Activated naive CD8-positive, alpha-beta T cell treated with anti-CD3 and anti-CD28 coated beads, Interleukin-2, amount 50 U/mL, for 24 hours (primary cell): ENCODE measurements at regions not wholly inside any gene's neighbourhood (a gene's known extent, or its start where the extent isn't known, plus 50 kb on each side); places are given as distances from the start of the nearest gene placed in this dataset.

ENCODE experiments used
- ATAC-seq: fragments of 150-1000 bp; cut with Tn5 transposase; one replicate; pipeline ENCODE4 v1.10.0; 2021
- DNase-seq: peaks from one replicate; pipeline ENCODE4 v3.0.0; 2021
- H3K27ac Mint-ChIP-seq: one replicate; pipeline ENCODE4 v1.8.0; 2021; ENCODE audit warnings: mild to moderate bottlenecking, mixed read lengths
- H3K27me3 Mint-ChIP-seq: one replicate; pipeline ENCODE4 v1.8.0; 2021; ENCODE audit warnings: mixed read lengths
- H3K36me3 Mint-ChIP-seq: one replicate; pipeline ENCODE4 v1.8.0; 2021; ENCODE audit warnings: low read depth, mixed read lengths
- H3K4me1 Mint-ChIP-seq: one replicate; pipeline ENCODE4 v1.8.0; 2021; ENCODE audit warnings: mixed read lengths
- H3K4me3 Mint-ChIP-seq: one replicate; pipeline ENCODE4 v1.8.0; 2021; ENCODE audit warnings: mild to moderate bottlenecking, moderate library complexity, mixed read lengths
- H3K9me3 Mint-ChIP-seq: one replicate; pipeline ENCODE4 v1.8.0; 2021; ENCODE audit warnings: mixed read lengths

- Mint-ChIP-seq H3K27ac (no peak overlapping the region), H3K27me3 (peaks cover 6% of the 10 kb centered on the region), H3K36me3 (no peaks in the 10 kb centered on the region), H3K4me3 (no peak overlapping the region), H3K9me3 (no peaks in the 10 kb centered on the region), H3K4me1 (no peaks in the 10 kb centered on the region)
- ATAC-seq (no peak), DNase-seq (no peak)
Measured at GRCh38 chr1:63198871-63199394, 123.4 kb upstream of the FOXD3 start.

- H3K36me3 Mint-ChIP-seq: no peaks in the 10 kb centered on the region
- no peaks in the 10 kb centered on the region for H3K9me3 Mint-ChIP-seq
- peaks cover 4% of the 10 kb centered on the region for H3K27me3 Mint-ChIP-seq
- no peaks in the 10 kb centered on the region for H3K4me1 Mint-ChIP-seq
- no peak overlapping the region for H3K27ac Mint-ChIP-seq
- ATAC-seq (no peak), DNase-seq (no peak)
- H3K4me3 Mint-ChIP-seq: no peak overlapping the region
Measured at GRCh38 chr1:63199706-63200335, 122.5 kb upstream of the FOXD3 start.

DNA sequence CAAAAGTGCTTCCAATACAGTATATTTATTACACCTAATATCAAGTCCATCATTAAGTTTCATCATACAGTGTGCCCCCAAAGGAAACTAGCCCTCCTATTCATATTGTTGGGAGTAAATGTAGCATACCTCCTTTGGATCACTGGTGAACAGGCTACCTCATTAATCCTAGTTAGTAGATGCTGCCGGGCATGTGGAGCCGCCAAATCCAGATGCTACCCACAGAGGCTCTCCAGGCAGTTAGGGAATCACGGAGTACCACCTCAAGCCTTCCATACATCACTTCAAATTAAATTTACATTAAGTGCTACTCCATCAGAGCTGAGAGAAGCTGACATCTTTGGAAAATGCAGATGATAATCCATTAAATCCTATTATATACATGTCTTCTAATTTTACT, 121.7 kb upstream of the FOXD3 start:
- Mint-ChIP-seq H3K9me3 (no peaks in the 10 kb centered on the region), H3K27ac (no peak overlapping the region), H3K27me3 (peaks cover 4% of the 10 kb centered on the region), H3K36me3 (no peaks in the 10 kb centered on the region), H3K4me3 (no peak overlapping the region), H3K4me1 (no peaks in the 10 kb centered on the region)
- ATAC-seq: no peak
- DNase-seq: no peak

- DNase-seq (no peak), ATAC-seq (no peak)
- Mint-ChIP-seq H3K36me3 (no peaks in the 10 kb centered on the region), H3K4me3 (no peak overlapping the region), H3K27ac (no peak overlapping the region), H3K9me3 (no peaks in the 10 kb centered on the region), H3K4me1 (no peaks in the 10 kb centered on the region), H3K27me3 (peaks cover 3% of the 10 kb centered on the region)
Measured at GRCh38 chr1:63203641-63204040, 118.7 kb upstream of the FOXD3 start.

- no peak overlapping the region for H3K4me3 Mint-ChIP-seq
- no peaks in the 10 kb centered on the region for H3K36me3 Mint-ChIP-seq
- DNase-seq (no peak), ATAC-seq (no peak)
- no peaks in the 10 kb centered on the region for H3K4me1 Mint-ChIP-seq
- peaks cover 9% of the 10 kb centered on the region for H3K27me3 Mint-ChIP-seq
- H3K27ac Mint-ChIP-seq: no peak overlapping the region
- H3K9me3 Mint-ChIP-seq: no peaks in the 10 kb centered on the region
Measured at GRCh38 chr1:63205776-63206175, 116.6 kb upstream of the FOXD3 start.

GRCh38 chr1:63214553-63214952, 107.8 kb upstream of the FOXD3 start:
- Mint-ChIP-seq H3K9me3 (peaks cover 9% of the 10 kb centered on the region), H3K36me3 (no peaks in the 10 kb centered on the region), H3K4me1 (no peaks in the 10 kb centered on the region), H3K27ac (no peak overlapping the region), H3K4me3 (no peak overlapping the region), H3K27me3 (peaks cover 15% of the 10 kb centered on the region)
- no peak for DNase-seq
- ATAC-seq: no peak

GRCh38 chr1:63223426-63223825, 98.9 kb upstream of the FOXD3 start:
- Mint-ChIP-seq H3K36me3 (no peaks in the 10 kb centered on the region), H3K4me1 (no peaks in the 10 kb centered on the region), H3K27me3 (peaks cover 6% of the 10 kb centered on the region), H3K4me3 (no peak overlapping the region), H3K9me3 (no peaks in the 10 kb centered on the region), H3K27ac (no peak overlapping the region)
- ATAC-seq (no peak), DNase-seq (no peak)

GRCh38 chr1:63230722-63231121, 91.6 kb upstream of the FOXD3 start:
- DNase-seq: no peak
- H3K9me3 Mint-ChIP-seq: peaks cover 8% of the 10 kb centered on the region
- peaks cover 4% of the 10 kb centered on the region for H3K27me3 Mint-ChIP-seq
- H3K36me3 Mint-ChIP-seq: peaks cover 2% of the 10 kb centered on the region
- no peak overlapping the region for H3K27ac Mint-ChIP-seq
- H3K4me1 Mint-ChIP-seq: no peaks in the 10 kb centered on the region
- ATAC-seq: no peak
- no peak overlapping the region for H3K4me3 Mint-ChIP-seq

DNA sequence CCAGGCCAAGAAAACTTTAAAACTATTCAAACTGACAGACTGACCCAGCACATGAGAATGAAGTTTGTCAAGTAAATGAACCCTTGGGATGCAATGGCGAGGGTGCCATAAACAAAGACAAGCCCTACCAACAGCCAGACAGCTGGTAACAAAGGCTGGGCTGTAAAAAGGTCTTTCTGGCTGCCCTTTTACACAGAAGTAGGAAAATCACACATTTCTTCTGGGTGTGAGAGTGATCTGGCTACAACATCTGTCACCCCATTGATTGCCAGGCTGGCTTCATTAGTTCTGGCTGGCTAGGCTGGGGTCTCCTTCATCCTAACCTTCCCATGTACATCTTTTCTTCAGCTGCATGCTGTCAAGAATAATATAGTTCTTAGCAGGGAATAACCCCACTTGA, 83.6 kb upstream of the FOXD3 start:
- Mint-ChIP-seq H3K27me3 (no peaks in the 10 kb centered on the region), H3K9me3 (peaks cover 8% of the 10 kb centered on the region), H3K36me3 (peaks cover 2% of the 10 kb centered on the region), H3K4me1 (no peaks in the 10 kb centered on the region), H3K4me3 (no peak overlapping the region), H3K27ac (no peak overlapping the region)
- no peak for ATAC-seq
- DNase-seq: no peak

DNA sequence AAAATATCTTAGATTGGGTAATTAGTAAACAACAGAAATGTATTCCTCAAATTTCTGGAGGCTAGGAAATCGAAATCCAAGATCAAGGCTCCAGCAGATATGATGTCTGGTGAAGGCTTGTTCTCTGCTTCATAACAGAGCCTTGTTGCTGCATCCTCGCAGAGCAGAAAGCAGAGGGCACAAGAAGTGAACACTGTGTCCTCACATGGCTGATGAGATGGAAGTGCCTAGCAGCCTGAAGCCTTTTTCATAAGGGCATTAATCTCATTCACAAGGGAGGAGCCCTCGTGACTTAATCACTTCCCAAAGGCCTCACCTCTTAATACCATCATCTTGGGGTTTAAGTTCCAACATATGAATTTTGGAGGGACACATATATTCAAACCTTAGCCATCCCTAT, 77.2 kb upstream of the FOXD3 start:
- no peak overlapping the region for H3K4me3 Mint-ChIP-seq
- ATAC-seq (no peak), DNase-seq (no peak)
- H3K27me3 Mint-ChIP-seq: peaks cover 1% of the 10 kb centered on the region
- H3K36me3 Mint-ChIP-seq: no peaks in the 10 kb centered on the region
- no peaks in the 10 kb centered on the region for H3K9me3 Mint-ChIP-seq
- H3K4me1 Mint-ChIP-seq: no peaks in the 10 kb centered on the region
- H3K27ac Mint-ChIP-seq: no peak overlapping the region

DNA sequence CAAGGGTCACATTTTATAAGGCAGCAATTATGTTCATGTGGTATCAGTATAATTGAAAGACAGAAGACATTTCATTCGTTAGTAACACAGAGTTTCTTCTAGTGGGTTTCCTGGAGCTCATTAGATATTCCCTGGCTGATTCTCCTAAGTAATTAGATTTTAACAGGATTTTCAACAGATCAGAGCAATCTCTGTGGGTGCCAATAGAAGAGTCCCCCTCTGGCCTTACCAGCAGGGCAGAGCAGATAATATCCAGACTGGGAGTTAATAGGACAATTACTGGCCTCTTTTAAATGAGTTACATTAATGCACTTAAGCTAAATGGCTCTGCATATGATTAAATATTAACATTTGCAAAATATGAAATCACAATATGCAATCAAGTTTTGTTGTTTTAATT, 74.2 kb upstream of the FOXD3 start:
- Mint-ChIP-seq H3K27me3 (peaks cover 1% of the 10 kb centered on the region), H3K4me1 (no peaks in the 10 kb centered on the region), H3K27ac (no peak overlapping the region), H3K4me3 (no peak overlapping the region), H3K9me3 (no peaks in the 10 kb centered on the region), H3K36me3 (no peaks in the 10 kb centered on the region)
- DNase-seq (no peak), ATAC-seq (no peak)

DNA sequence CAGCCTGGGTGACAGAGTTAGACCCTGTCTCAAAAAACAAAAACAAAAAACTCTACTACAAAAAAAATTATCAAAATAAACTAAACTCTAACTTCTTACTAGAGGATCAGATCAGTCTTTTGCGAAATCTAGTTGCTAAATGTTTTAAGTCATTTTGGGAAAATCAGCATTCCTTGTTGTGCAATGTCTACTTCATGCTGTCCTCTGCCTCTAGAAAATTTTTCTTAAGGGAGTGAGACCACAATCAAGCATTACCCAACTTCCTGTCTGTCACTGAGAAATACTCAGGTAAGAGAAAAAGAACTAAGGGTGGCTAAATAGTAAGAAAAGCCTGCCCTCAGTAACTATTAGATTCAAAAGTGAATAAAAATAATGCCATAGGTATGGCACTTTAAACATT, 67.2 kb upstream of the FOXD3 start:
- Mint-ChIP-seq H3K4me1 (no peaks in the 10 kb centered on the region), H3K27ac (no peak overlapping the region), H3K36me3 (no peaks in the 10 kb centered on the region), H3K9me3 (no peaks in the 10 kb centered on the region), H3K27me3 (peaks cover 6% of the 10 kb centered on the region), H3K4me3 (no peak overlapping the region)
- DNase-seq: no peak
- no peak for ATAC-seq

- ATAC-seq (no peak), DNase-seq (no peak)
- Mint-ChIP-seq H3K27ac (no peak overlapping the region), H3K4me3 (no peak overlapping the region), H3K9me3 (no peaks in the 10 kb centered on the region), H3K27me3 (peaks cover 8% of the 10 kb centered on the region), H3K4me1 (no peaks in the 10 kb centered on the region), H3K36me3 (no peaks in the 10 kb centered on the region)
Measured at GRCh38 chr1:63261736-63262458, 60.5 kb upstream of the FOXD3 start.

DNA sequence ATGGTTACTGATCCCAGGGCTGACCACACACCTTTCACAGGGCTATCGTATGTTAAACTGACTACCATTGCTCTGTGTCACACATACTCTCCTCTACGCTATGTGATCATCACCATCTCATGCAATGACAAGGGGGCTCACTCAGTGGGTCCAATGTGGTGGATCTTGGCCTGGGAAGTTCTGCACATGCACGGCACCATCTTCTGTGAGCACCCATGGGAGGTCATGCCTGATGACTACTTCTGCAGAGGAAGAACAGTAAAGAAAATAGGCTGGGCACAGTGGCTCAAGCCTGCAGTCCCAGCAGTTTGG, 60.0 kb upstream of the FOXD3 start:
- H3K27ac Mint-ChIP-seq: no peak overlapping the region
- ATAC-seq (no peak), DNase-seq (no peak)
- H3K4me3 Mint-ChIP-seq: no peak overlapping the region
- H3K36me3 Mint-ChIP-seq: no peaks in the 10 kb centered on the region
- peaks cover 8% of the 10 kb centered on the region for H3K27me3 Mint-ChIP-seq
- H3K4me1 Mint-ChIP-seq: no peaks in the 10 kb centered on the region
- H3K9me3 Mint-ChIP-seq: no peaks in the 10 kb centered on the region

DNA sequence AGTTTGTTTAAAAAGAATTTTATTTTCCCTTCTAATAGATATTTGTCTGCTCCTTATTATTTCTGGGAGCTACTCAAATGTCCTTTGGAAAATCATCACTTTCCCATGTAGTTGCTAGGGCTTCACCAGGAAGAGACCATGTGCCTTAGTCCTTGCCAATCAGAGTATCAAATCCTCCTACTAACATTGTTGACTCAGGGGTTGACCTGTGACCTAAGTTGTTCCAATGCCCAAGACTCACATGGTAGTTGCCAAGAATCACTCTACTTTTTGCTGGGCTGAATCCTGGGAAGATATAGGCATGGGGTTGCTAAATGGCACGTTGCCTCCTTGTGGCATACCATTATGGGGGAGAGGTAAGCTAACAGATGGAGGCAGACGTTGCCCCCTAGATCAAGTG, 58.2 kb upstream of the FOXD3 start:
- Mint-ChIP-seq H3K27ac (no peak overlapping the region), H3K9me3 (no peaks in the 10 kb centered on the region), H3K36me3 (no peaks in the 10 kb centered on the region), H3K4me1 (no peaks in the 10 kb centered on the region), H3K4me3 (no peak overlapping the region), H3K27me3 (peaks cover 14% of the 10 kb centered on the region)
- DNase-seq (no peak), ATAC-seq (no peak)
